NCI-H1436 (cell line): ENCODE measurements at regions not wholly inside any gene's neighbourhood (a gene's known extent, or its start where the extent isn't known, plus 50 kb on each side); places are given as distances from the start of the nearest gene placed in this dataset.

ENCODE experiments used
- DNase-seq: peaks from one replicate; lab custom pipeline; 2025; lab: John Stamatoyannopoulos, UW

- DNase-seq, result no peak
Measured at GRCh38 chr4:125808570-125808969, 493.8 kb downstream of the FAT4 start.

GRCh38 chr4:125811892-125812291 lies 497.1 kb downstream of the FAT4 start:
- no peak for DNase-seq

GRCh38 chr4:125826801-125827695 lies 512.3 kb downstream of the FAT4 start:
- DNase-seq, result no peak

GRCh38 chr4:125827696-125828052 lies 512.9 kb downstream of the FAT4 start:
- DNase-seq, result no peak

GRCh38 chr4:125828346-125828745 lies 513.6 kb downstream of the FAT4 start:
- DNase-seq, result no peak

GRCh38 chr4:125832161-125832560 lies 517.4 kb downstream of the FAT4 start:
- DNase-seq, result no peak

GRCh38 chr4:125836597-125837195 lies 521.9 kb downstream of the FAT4 start:
- no peak for DNase-seq

GRCh38 chr4:125837493-125838201 lies 522.9 kb downstream of the FAT4 start:
- no peak for DNase-seq

- DNase-seq, result no peak
Measured at GRCh38 chr4:125838202-125838601, 523.4 kb downstream of the FAT4 start.

GRCh38 chr4:125838924-125839323 lies 524.2 kb downstream of the FAT4 start:
- DNase-seq, result no peak

GRCh38 chr4:125843947-125844346 lies 529.2 kb downstream of the FAT4 start:
- DNase-seq, result no peak

GRCh38 chr4:125847518-125847917 lies 532.8 kb downstream of the FAT4 start:
- DNase-seq, result no peak

- no peak for DNase-seq
Measured at GRCh38 chr4:125849869-125850268, 535.1 kb downstream of the FAT4 start.

GRCh38 chr4:125891597-125892258 lies 577.0 kb downstream of the FAT4 start:
- no peak for DNase-seq

- no peak for DNase-seq
Measured at GRCh38 chr4:125904802-125905201, 590.0 kb downstream of the FAT4 start.

GRCh38 chr4:125911058-125911457 lies 596.3 kb downstream of the FAT4 start:
- DNase-seq, result no peak

GRCh38 chr4:125911481-125911880 lies 596.7 kb downstream of the FAT4 start:
- DNase-seq, result no peak

- no peak for DNase-seq
Measured at GRCh38 chr4:125917559-125917958, 602.8 kb downstream of the FAT4 start.

GRCh38 chr4:125928652-125929051 lies 613.9 kb downstream of the FAT4 start:
- no peak for DNase-seq

GRCh38 chr4:125938541-125938940 lies 623.8 kb downstream of the FAT4 start:
- DNase-seq, result no peak

- no peak for DNase-seq
Measured at GRCh38 chr4:125940426-125940825, 625.7 kb downstream of the FAT4 start.

GRCh38 chr4:125944966-125945365 lies 630.2 kb downstream of the FAT4 start:
- DNase-seq, result no peak
